GM21367 (cell line): ENCODE measurements at regions not wholly inside any gene's neighbourhood (a gene's known extent, or its start where the extent isn't known, plus 50 kb on each side); places are given as distances from the start of the nearest gene placed in this dataset.

Experiments used
- ATAC-seq: cut with Tn5 transposase; IDR thresholded peaks from one replicate; pipeline ENCODE4 v1.9.1; 2021; ENCODE audit not compliant: unreplicated experiment

GRCh38 chr7:41803569-41803968 lies 100.7 kb upstream of the INHBA start:
- no peak for ATAC-seq

- no peak for ATAC-seq
Observed at GRCh38 chr7:41796331-41796730, 93.4 kb upstream of the INHBA start.

GRCh38 chr7:41795276-41795833 lies 92.5 kb upstream of the INHBA start:
- ATAC-seq, result no peak

- no peak for ATAC-seq
Observed at GRCh38 chr7:41793556-41793955, 90.7 kb upstream of the INHBA start.

- no peak for ATAC-seq
Observed at GRCh38 chr7:41792120-41792519, 89.2 kb upstream of the INHBA start.

- ATAC-seq, result no peak
Observed at GRCh38 chr7:41788556-41788955, 85.7 kb upstream of the INHBA start.

GRCh38 chr7:41787651-41788350 lies 84.9 kb upstream of the INHBA start:
- ATAC-seq, result no peak

GRCh38 chr7:41786944-41787343 lies 84.1 kb upstream of the INHBA start:
- ATAC-seq, result no peak

GRCh38 chr7:41786404-41786803 lies 83.5 kb upstream of the INHBA start:
- ATAC-seq, result no peak

- ATAC-seq, result no peak
Observed at GRCh38 chr7:41785840-41786239, 83.0 kb upstream of the INHBA start.

- no peak for ATAC-seq
Observed at GRCh38 chr7:41785265-41785664, 82.4 kb upstream of the INHBA start.

GRCh38 chr7:41779918-41780317 lies 77.0 kb upstream of the INHBA start:
- no peak for ATAC-seq

GRCh38 chr7:41777894-41778596 lies 75.2 kb upstream of the INHBA start:
- no peak for ATAC-seq

- ATAC-seq, result no peak
Observed at GRCh38 chr7:41774966-41775365, 72.1 kb upstream of the INHBA start.

- no peak for ATAC-seq
Observed at GRCh38 chr7:41773756-41774155, 70.9 kb upstream of the INHBA start.

GRCh38 chr7:41771717-41772116 lies 68.8 kb upstream of the INHBA start:
- no peak for ATAC-seq

GRCh38 chr7:41769162-41769561 lies 66.3 kb upstream of the INHBA start:
- no peak for ATAC-seq

GRCh38 chr7:41763626-41764025 lies 60.7 kb upstream of the INHBA start:
- no peak for ATAC-seq

GRCh38 chr7:41762641-41763040 lies 59.8 kb upstream of the INHBA start:
- ATAC-seq, result no peak

- no peak for ATAC-seq
Observed at GRCh38 chr7:41760293-41760692, 57.4 kb upstream of the INHBA start.

- ATAC-seq, result no peak
Observed at GRCh38 chr7:41758321-41758720, 55.4 kb upstream of the INHBA start.

GRCh38 chr7:41756650-41757182 lies 53.8 kb upstream of the INHBA start:
- no peak for ATAC-seq
